Stomach smooth muscle (tissue), 2 donors: ENCODE measurements at regions not wholly inside any gene's neighbourhood (a gene's known extent, or its start where the extent isn't known, plus 50 kb on each side); places are given as distances from the start of the nearest gene placed in this dataset.

Experiments used
- H3K27ac ChIP-seq: one replicate; pipeline ENCODE4 v1.7.0; 2013; ENCODE audit warnings: mild to moderate bottlenecking, low read length, inconsistent platforms
- H3K27me3 ChIP-seq, 2 donors: one replicate each; pipeline ENCODE4 v1.7.0; 2013; ENCODE audit warnings: low read length in 2 of 2; ENCODE audit not compliant: insufficient read depth in 2 of 2, control insufficient read depth in 1 of 2
- H3K36me3 ChIP-seq, 2 donors: one replicate each; pipeline ENCODE4 v1.7.0; 2013; ENCODE audit warnings: low read length in 2 of 2; ENCODE audit not compliant: control insufficient read depth in 2 of 2, insufficient read depth in 2 of 2
- H3K4me1 ChIP-seq: one replicate; pipeline ENCODE4 v1.7.0; 2013; ENCODE audit warnings: low read length; ENCODE audit not compliant: control insufficient read depth, insufficient read depth
- H3K4me3 ChIP-seq, 2 donors: one replicate each; pipeline ENCODE4 v1.7.0; 2013; ENCODE audit warnings: low read length in 2 of 2
- H3K9ac ChIP-seq, 2 donors: one replicate each; pipeline ENCODE4 v1.7.0; 2013; ENCODE audit warnings: low read length in 2 of 2, mild to moderate bottlenecking in 1 of 2
- H3K9me3 ChIP-seq, 2 donors: one replicate each; pipeline ENCODE4 v1.7.0; 2013; ENCODE audit warnings: low read length in 2 of 2; ENCODE audit not compliant: control insufficient read depth in 2 of 2
- donor health status: healthy.
- donor health status: Pancreatic carcinoma.

DNA sequence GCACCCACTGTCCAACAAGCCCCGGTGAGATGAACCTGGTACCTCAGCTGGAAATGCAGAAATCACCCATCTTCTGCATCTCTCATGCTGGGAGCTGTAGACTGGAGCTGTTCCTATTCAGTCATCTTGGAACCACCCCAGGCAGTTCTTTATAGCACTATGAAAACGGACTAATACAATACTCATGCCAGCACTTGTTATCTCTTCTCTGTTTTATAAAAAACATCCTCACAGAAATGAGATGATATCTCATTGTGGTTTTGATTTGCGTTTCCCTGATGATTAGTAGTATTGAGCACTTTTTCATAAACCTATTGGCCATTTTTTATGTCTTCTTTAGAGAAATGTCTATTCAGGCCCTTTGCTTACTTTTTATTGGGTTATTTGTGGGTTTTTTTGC, 156.2 kb upstream of the ARPP21 start:
- Histone ChIP-seq H3K36me3 (no peaks in the 10 kb centered on the region), H3K27ac (no peak overlapping the region), H3K27me3 (no peaks in the 10 kb centered on the region), H3K9me3 (no peaks in the 10 kb centered on the region), H3K9ac (no peak overlapping the region), H3K4me3 (no peak overlapping the region), H3K4me1 (no peaks in the 10 kb centered on the region)

DNA sequence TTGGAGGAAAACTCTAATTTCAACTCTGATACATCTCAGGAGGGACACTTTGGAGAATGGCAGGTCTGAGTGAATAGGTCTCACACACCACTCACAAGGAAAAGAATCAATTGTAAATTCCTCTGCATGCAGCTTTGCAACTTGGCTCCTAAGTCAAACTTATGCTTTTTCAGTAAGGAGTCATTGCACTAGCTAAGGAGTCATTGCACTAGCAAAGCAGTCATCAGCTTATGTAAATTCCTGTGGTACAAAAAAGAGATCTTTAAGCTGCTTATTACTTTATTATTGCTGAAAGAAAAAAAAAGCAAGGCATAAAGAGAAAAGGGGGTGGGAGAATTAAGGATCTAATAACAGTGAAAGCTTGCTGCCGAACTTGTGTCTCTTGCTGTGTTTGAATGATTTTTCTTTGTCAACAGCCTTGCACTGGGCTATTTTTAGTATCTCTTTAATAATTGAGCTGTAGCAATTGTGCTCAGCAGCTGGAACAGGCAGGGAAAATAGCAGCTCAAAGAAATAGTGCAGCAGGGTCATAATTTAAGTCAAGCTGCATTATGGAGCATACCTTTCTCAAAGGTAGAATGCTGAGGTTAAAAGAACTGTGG, 154.3 kb upstream of the ARPP21 start:
- Histone ChIP-seq H3K9ac (no peak overlapping the region), H3K9me3 (no peaks in the 10 kb centered on the region), H3K27me3 (no peaks in the 10 kb centered on the region), H3K4me3 (no peak overlapping the region), H3K27ac (no peak overlapping the region), H3K36me3 (no peaks in the 10 kb centered on the region), H3K4me1 (no peaks in the 10 kb centered on the region)

DNA sequence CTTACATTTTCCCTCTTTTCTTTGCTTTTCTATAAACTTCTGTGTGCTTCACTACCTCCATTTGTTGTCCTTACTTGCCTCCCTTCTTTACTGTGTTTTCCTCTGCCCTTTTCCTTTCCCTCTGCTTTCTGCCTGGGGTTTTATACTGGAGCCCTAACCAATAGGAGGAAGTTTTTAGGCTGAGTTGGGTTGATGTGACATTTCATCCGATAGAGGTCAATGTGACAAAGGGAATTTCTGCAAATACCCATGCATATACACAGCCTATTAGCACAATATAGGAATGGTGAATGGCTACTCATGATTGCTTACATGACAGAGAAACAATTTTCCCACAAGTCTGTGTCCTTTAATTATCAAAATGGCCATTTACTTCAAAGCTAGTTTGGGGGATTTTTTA, 153.0 kb upstream of the ARPP21 start:
- Histone ChIP-seq H3K9ac (no peak overlapping the region), H3K36me3 (no peaks in the 10 kb centered on the region), H3K9me3 (no peaks in the 10 kb centered on the region), H3K4me1 (no peaks in the 10 kb centered on the region), H3K27ac (no peak overlapping the region), H3K4me3 (no peak overlapping the region), H3K27me3 (no peaks in the 10 kb centered on the region)

GRCh38 chr3:35487376-35487775, 151.9 kb upstream of the ARPP21 start:
- no peak overlapping the region for H3K4me3 ChIP-seq
- H3K27me3 ChIP-seq, result no peaks in the 10 kb centered on the region
- no peak overlapping the region for H3K27ac ChIP-seq
- no peaks in the 10 kb centered on the region for H3K36me3 ChIP-seq
- no peak overlapping the region for H3K9ac ChIP-seq
- no peaks in the 10 kb centered on the region for H3K4me1 ChIP-seq
- no peaks in the 10 kb centered on the region for H3K9me3 ChIP-seq

DNA sequence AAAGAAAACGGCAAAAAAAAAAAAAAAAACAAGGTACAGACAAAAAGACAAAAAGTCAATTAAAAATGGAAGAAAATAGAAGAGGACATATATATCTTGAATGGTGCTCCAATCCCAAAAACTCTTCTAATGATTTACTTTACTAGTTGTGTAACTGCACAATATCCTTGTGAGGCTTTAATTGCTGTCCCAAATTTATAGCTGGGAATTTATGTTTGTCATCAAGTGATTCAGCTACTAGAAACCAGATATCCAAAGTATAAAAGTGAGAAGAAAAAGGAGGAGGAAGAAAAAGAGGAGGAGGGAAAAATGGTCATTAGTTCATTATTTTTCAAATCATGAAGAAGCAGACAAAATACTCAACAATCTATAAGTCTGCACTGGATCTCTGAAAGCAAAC, 150.8 kb upstream of the ARPP21 start:
- Histone ChIP-seq H3K36me3 (no peaks in the 10 kb centered on the region), H3K4me1 (no peaks in the 10 kb centered on the region), H3K27me3 (no peaks in the 10 kb centered on the region), H3K27ac (no peak overlapping the region), H3K9me3 (no peaks in the 10 kb centered on the region), H3K4me3 (no peak overlapping the region), H3K9ac (no peak overlapping the region)

- Histone ChIP-seq H3K27me3 (no peaks in the 10 kb centered on the region), H3K27ac (no peak overlapping the region), H3K9me3 (no peaks in the 10 kb centered on the region), H3K4me3 (no peak overlapping the region), H3K4me1 (no peaks in the 10 kb centered on the region), H3K36me3 (no peaks in the 10 kb centered on the region), H3K9ac (no peak overlapping the region)
These were observed 146.5 kb upstream of the ARPP21 start for GRCh38 chr3:35492841-35493240.

- Histone ChIP-seq H3K9ac (no peak overlapping the region), H3K36me3 (no peaks in the 10 kb centered on the region), H3K4me3 (no peak overlapping the region), H3K27me3 (no peaks in the 10 kb centered on the region), H3K9me3 (no peaks in the 10 kb centered on the region), H3K27ac (no peak overlapping the region), H3K4me1 (no peaks in the 10 kb centered on the region)
These were observed 140.7 kb upstream of the ARPP21 start for GRCh38 chr3:35498506-35499210.

- no peaks in the 10 kb centered on the region for H3K36me3 ChIP-seq
- H3K27ac ChIP-seq, result no peak overlapping the region
- H3K4me3 ChIP-seq, result no peak overlapping the region
These were observed 138.5 kb upstream of the ARPP21 start for GRCh38 chr3:35500641-35501350.

DNA sequence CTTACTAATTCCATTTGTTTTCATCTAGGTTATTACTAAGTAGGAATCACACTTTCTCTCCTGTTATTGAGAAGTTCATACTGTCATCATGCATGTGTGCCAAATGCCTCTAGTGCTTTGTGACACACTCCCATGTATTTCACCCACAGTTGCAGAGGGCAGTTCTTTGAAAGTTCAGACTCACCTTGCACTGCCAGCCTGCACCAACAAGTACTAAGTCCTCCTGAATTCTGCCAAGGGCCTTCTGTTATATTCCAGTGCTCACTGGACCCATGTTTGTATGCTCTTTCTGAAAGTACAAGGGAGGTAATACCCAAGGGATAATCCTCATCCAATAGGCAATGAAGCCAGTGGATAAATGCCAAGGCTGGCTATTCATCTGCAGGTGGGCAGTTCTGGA, 136.6 kb upstream of the ARPP21 start:
- Histone ChIP-seq H3K4me1 (no peaks in the 10 kb centered on the region), H3K4me3 (no peak overlapping the region), H3K9me3 (no peaks in the 10 kb centered on the region), H3K9ac (no peak overlapping the region), H3K36me3 (no peaks in the 10 kb centered on the region), H3K27me3 (no peaks in the 10 kb centered on the region), H3K27ac (no peak overlapping the region)

More at GRCh38 chr3:35500641-35501350, 138.5 kb upstream of the ARPP21 start:
- Histone ChIP-seq H3K4me1 (no peaks in the 10 kb centered on the region), H3K27me3 (no peaks in the 10 kb centered on the region), H3K9me3 (no peaks in the 10 kb centered on the region), H3K9ac (no peak overlapping the region)

DNA sequence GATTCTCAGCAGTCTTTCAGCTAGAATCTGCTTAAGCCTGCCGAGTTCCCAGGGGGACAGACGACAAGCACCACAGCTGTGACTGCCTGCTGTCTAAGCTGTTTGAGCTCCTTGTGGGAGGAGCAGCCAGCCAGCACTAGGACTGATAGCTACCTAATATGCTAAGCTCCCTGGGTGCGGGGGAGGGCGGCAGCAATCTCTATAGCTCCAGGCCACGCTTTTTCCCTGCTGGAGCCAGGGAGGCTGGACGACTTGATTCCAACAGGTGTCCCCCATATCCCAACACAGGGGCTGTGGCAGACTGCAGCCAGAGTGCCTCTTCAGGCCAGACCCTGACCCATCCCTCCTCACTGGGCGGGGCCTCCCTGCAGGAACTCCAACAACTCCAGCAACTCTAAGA, 134.1 kb upstream of the ARPP21 start:
- Histone ChIP-seq H3K27me3 (no peaks in the 10 kb centered on the region), H3K27ac (no peak overlapping the region)

DNA sequence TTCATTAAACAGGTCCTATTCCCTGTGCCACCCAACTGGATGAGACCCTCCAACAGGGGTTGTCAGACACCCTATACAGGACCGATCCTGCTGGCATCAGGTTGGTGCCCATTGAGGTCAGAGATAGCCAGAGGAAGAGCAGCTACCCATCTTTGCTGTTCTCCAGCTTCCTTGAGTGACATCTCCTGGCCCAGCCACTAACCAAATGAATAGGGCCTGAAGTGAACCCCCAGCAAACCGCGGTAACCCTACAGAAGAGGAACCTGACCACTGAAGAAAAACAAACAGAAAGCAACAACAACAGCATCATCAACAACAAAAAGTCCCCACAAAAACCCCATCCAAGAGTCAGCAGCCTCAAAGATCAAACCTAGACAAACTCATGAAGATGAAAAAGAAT, 133.6 kb upstream of the ARPP21 start:
- H3K9ac ChIP-seq, result no peak overlapping the region

More for the DNA sequence above, 134.1 kb upstream of the ARPP21 start:
- Histone ChIP-seq H3K9me3 (no peaks in the 10 kb centered on the region), H3K4me3 (no peak overlapping the region), H3K36me3 (no peaks in the 10 kb centered on the region), H3K9ac (no peak overlapping the region), H3K4me1 (no peaks in the 10 kb centered on the region)

More for the DNA sequence above, 133.6 kb upstream of the ARPP21 start:
- Histone ChIP-seq H3K9me3 (no peaks in the 10 kb centered on the region), H3K4me1 (no peaks in the 10 kb centered on the region), H3K36me3 (no peaks in the 10 kb centered on the region), H3K27ac (no peak overlapping the region), H3K27me3 (no peaks in the 10 kb centered on the region), H3K4me3 (no peak overlapping the region)
